IMR-90 (cell line): ENCODE measurements at regions not wholly inside any gene's neighbourhood (a gene's known extent, or its start where the extent isn't known, plus 50 kb on each side); places are given as distances from the start of the nearest gene placed in this dataset.
"Not testable (repeated sequence)": the region's sequence is repeated elsewhere in the genome, so short reads cannot be mapped to it uniquely, and the experiment has no call there.

Experiments used
- CTCF ChIP-seq: conservative IDR thresholded peaks from 2 replicates; pipeline ENCODE4 v1.5.1; 2012; ENCODE audit warnings: mild to moderate bottlenecking, low read depth, low read length, improper control_type of control experiment
- MAFK ChIP-seq: IDR thresholded peaks from 2 replicates; pipeline ENCODE4 v1.6.1; 2012; ENCODE audit warnings: low read depth, low read length, improper control_type of control experiment
- POLR2A ChIP-seq: IDR thresholded peaks from 2 replicates; pipeline ENCODE4 v1.6.1; 2012; ENCODE audit warnings: mild to moderate bottlenecking, low read depth, low read length
- RCOR1 ChIP-seq: IDR thresholded peaks from 2 replicates; pipeline ENCODE4 v1.6.1; 2012; ENCODE audit warnings: mild to moderate bottlenecking, low read length, improper control_type of control experiment; ENCODE audit not compliant: insufficient replicate concordance

DNA sequence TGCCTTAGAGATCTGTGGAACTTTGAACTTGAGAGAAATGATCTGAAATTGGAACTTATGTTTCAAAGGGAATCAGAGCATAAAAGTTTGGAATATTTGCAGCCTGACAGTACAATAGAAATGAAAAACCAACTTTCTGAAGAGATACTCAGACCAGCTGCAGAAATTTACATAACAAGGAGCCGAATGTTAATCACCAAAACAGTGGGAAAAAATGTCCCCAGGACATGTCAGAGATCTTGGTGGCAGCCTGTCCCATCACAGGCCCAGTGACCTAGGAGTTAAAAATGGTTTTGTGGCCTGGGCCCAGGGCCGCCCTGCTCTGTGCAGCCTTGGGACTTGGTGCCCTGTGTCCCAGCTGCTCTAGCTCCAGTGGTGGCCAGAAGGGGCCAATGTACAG lies 88.2 kb upstream of the ADORA2B start:
- TF ChIP-seq POLR2A, CTCF, RCOR1, MAFK: not testable (repeated sequence)
